ENCODE measurements at regions not wholly inside any gene's neighbourhood (a gene's known extent, or its start where the extent isn't known, plus 50 kb on each side); places are given as distances from the start of the nearest gene placed in this dataset.

DNA sequence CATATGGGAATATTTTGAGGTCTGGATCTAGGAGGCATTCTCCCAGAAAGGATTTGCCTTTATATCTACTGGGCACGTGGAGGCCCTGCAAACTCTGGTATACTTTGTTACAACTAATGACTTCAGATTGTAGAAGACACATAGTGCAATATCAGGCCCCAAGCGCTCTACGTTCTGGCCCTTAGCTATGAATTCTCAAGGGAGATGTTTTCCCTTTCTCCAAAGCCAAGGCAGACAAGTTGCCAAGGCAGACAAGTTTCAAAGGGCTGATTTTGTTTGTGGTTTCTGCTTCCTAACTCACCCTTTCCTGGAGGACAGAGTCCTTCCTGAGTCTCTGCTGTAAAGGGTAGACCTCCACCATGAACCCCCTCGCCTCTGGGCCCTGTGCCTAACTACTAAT, 99.4 kb upstream of the CTTNBP2 start:
- DNase-seq (ENCODE audit: low read depth in 1 of 2, low spot score in 1 of 2) = no peak

DNA sequence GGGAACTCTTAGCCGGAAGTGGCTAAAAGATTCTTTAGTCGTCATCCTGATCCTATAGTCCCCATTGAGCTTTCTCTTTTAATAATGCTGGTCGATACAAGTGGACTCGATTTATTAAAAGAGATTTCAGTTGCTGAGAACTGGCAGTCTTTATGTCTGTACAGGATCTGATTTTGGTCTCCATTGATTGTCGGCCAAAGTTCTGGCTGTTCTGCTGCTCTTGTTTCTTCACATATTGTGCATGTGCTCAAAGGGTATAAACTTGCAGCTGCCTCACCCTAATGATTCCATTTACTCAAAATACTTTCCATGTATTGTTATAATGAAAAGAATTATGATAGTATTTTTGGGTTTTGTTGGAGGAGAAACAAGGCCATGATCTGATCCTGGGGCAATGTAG, 100.7 kb upstream of the CTTNBP2 start:
- DNase-seq (ENCODE audit: low read depth in 1 of 2, low spot score in 1 of 2) = no peak

DNA sequence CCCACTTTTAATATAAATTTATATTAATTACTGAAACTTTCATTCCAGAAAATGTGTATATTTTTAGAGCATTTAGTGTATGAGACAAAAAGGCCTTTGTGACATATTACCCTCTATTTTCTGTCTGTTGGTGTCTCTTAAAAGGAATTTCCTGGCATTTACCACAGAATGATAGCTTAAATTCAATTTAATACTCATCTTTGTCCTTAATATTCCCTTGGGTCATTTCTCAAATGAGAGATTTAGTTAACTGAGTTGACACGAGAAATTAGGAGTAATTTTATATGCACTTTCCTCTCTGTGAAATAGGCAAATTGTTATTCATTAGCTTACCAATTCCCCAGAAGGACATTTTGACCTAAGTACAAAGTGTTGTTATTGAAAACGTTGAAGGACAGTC, 101.7 kb upstream of the CTTNBP2 start:
- no peak for DNase-seq (ENCODE audit: low read depth in 1 of 2, low spot score in 1 of 2)

DNA sequence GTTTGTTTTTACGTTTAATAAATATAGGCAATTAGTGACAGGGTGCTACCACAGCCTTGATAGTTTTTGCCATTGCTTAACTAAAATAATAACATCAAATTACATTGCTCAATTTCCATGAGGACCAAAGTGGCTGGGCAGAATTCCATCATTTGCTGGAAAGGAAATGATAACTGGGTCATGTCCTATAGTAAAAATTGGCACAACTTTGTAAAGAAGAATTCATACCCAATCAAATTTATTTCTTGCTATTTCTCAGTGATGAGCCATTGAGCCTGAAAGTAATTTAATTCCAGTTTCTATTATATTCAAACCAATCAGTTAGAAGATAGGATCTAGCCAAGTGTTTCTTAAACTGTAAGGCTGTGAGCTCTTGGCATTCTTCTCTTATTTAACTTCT, 102.2 kb upstream of the CTTNBP2 start:
- no peak for DNase-seq (ENCODE audit: low read depth in 1 of 2, low spot score in 1 of 2)

DNA sequence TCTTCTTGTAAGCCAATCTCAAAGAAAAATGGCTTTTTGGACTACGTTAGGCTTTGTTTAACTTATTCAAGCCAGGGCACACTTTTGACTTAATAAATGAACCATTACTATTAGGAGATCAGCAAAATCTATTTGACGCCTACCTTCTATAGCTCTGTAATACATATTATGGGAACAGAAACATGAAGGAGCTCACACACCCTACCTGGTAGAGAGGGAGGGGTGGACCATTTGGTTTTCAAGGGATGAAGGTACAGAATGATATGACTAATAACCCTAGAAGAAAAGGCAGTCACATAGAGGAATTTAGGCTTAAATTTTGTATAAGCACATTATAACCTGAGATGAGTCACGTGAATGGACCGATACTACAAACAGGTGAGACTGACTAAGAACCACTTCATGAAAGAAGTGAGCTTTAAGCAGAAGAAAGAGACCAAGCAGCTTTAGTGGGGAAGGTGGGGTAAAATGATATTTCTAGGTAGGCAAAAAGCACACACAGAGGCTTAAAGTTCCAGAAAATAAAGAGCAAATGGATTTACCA, 106.8 kb upstream of the CTTNBP2 start:
- no peak for DNase-seq (ENCODE audit: low read depth in 1 of 2, low spot score in 1 of 2)

DNA sequence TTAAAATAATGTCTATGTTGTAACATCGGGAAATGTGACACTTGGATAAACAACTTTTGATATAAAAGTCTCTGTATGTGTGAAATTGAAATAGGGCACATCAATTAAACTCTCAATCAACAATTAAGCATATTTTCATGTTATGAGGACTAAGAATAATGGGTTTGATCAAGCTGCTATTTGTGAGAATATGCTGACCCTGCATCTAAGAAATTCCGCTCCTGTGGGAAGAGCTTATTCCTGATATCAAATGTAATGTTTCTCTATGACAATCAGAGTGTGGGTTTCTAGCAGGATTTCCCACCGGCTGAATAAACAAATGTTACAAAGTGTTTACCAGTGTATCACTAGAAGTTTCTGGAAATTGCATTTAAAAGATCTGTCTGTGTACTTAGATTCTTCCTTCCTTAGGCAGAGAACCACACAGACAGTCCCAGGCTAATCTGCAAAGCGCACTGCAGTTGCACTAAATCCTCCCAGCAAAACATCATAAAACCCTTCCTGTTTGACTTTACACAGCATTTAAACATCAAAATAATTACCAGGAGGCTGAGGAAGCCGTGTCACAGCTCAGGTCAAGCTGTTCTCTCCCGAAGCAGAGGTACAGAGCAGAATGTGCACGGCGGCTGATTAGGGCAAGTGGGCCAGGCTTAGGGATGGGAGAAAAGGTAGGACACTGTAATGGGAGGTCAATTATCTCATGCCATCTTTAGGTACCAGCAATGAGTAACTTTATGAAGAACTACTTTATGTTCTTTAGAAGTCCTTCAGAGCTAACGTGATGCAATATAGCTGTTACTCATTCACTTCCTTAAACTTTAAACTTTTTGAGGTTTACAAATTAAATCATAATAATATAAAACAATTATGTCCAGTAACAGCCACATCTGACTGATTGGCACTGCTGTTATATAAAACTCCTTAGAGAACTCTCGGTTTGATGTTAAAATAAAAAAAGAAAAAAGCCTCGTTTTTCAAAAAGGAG, 109.1 kb upstream of the CTTNBP2 start:
- no peak for DNase-seq (ENCODE audit: low read depth in 1 of 2, low spot score in 1 of 2)

DNA sequence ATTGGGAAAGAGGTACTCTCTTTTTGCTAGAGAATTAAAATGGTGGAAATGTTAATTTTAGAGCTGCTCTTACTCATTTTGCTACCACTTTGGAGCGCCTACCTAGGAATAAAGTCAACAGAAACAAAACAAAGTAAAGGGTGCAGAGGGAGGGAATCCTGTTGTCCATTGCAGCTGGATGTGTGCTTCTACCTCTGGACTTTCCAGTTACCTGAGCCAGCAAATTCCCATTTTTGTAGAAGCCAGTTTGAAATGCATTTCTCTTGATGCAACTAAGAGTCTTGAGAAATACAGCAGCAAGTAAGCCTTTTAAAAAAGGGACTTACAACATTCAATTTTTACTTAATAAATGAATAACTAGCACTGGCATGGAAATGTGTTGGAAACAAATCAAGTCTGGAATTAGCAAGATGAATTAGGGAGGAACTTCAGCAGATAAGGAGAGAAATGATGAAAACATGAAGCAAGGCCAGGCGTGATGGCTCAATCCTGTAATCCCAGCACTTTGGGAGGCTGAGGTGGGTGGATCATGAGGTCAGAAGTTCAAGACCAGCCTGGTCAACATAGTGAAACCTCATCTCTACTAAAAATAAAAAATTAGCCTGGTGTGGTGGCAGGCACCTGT, 113.5 kb upstream of the CTTNBP2 start:
- no peak for DNase-seq (ENCODE audit: low read depth in 1 of 2, low spot score in 1 of 2)

DNA sequence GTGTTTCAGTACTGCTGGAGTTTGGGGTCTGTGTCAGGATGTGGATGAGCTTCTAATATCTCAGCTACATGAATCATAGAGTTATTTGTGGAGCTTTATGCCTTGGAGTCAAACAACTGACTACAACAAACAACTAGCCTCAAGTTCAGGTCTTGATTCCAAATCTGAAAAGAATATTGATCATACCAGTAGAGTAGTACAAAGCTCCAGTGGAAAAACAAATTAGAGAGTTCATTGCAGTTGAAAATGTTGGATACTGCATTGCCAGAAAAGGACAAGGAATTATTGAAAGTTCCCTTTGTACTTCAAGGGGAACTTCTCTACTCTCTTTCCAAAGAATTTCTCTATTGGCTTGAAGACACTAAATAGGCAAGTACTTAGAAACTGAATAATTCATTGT, 117.6 kb upstream of the CTTNBP2 start:
- DNase-seq (ENCODE audit: low read depth in 1 of 2, low spot score in 1 of 2) = no peak

DNA sequence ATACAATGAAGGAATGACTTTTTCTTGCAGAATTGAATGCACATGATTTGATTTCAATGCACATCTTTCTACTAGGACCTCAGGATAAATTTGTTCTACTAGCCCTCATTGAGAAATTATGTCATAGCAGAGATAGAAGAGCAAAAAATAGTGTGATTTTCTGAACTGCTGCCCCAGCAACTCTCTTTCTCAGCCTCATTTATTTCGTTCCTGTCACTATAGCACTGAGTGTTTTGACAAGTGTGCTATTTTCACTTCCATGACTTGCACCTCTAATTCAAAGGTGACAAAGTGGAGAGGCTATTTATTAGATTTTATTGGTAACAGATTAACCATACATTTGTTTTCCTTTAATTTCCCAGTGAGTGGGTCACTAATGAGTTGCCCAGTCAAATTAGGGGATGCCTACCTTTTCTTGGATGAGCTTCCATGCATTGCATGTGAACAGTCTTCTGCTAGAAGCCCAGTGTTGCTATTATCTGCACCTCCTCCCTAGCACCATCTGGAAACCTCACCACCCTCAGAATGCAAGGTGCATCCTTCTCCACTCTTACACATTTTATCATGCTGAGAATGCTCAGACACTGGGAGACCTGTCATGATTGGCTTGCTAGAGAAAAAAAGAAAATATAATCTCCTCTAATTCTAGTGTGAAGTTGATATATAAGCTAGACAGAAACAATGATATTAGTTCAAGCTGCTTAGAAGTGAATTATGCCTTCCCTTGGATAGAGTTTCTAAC, 119.6 kb upstream of the CTTNBP2 start:
- DNase-seq (ENCODE audit: low read depth in 1 of 2, low spot score in 1 of 2) = no peak

DNA sequence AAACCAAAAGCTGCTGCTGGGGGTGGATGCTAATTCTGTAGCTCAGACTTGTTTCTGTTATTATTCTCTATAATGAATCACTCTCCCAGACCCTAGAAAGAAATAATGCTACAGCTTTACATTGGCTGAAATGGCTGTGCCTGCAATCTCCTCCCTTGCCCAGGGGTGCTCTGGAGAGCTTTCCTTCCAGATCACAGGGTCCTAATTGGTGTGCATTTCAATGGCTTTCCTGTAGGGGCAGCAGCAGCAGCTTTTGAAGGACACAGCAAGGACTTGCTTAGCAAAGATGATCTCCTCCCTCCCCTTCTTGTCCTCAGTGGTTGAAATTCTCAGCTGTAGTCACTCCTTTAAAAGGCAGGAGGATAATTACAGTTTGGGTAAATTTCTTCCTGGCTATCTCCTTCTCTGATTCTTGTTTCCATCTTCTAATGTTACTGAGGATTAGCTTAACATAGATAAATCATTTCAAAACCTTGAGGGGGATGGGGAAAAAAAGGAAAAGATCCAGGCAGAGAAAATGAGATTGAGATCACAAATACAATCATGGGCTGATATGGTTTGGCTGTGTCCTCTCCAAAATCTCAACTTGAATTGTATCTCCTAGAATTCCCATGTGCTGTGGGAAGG, 120.2 kb upstream of the CTTNBP2 start:
- DNase-seq (ENCODE audit: low read depth in 1 of 2, low spot score in 1 of 2) = no peak

DNA sequence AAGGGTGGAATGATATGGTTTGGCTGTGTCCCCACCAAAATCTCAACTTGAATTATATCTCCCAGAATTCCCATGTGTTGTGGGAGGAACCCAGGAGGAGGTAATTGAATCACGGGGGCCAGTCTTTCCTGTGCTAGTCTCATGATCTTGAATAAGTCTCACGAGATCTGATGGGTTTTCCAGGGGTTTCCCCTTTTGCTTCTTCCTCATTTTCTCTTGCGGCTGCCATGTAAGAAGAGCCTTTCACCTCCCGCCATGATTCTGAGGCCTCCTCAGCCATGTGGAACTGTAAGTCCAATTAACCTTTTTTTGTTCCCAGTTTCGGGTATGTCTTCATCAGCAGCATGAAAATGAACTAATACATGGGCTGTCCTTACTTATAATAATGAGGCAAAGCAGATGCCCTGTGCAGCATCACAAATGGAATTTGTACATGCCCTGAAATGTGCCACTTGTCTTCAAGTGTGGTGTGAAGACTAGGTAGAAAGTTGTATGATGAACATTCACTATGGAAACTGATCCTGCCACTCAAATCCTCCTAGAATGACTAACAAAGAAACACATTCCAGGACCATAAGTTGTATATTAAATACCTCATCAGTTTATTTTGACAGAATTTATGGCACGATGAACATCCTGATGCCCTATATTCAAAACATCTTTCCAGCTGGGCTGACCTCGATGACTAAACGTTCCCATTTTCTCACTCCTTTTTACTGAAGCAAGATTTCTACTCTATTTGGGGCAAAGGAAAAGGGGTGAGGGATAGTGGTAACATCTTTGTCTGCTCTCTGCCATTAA, 122.8 kb upstream of the CTTNBP2 start:
- no peak for DNase-seq (ENCODE audit: low read depth in 1 of 2, low spot score in 1 of 2)

DNA sequence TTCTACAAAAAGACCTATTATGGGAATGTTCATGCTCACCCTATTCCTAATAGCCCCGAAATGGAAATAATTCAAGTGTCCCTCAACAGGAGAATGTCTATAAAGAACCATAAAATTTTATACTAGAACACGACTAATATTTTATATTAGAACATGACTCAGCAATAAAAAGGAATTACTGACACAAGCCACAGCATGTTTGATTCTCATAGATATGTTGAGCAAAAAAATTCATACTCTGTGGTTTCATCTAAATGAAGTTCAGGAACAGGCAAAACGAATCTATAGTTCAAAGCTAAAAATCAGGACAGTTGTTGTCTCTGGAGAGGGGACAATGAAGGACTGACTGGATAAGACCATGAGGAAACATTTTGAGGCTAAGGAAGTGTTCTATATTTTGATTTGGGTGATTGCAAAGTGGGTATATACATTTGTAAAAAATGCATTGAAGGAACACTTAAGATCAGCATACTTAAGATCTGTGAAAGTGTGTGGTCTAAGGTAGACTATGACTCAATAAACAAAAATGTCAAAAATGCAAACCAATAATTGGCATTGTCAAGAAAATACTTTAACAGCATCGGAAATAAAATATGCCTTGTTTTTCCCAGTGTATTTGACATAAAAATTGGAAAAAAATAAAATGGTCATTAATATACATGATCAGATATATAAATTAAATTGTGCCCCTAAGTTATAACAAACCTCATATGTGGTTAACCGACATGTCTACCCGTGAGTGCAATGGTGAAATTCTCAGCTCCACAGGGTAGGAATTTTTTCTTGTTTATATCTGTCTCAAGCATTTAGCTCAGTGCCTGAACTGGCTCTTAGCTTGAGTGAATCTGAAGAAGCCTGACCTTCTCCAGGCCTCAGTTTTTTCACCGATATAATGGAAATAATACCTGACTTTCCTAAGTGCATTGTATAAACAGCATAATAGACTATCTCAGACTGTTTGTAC, 124.9 kb upstream of the CTTNBP2 start:
- no peak for DNase-seq (ENCODE audit: low read depth in 1 of 2, low spot score in 1 of 2)

DNA sequence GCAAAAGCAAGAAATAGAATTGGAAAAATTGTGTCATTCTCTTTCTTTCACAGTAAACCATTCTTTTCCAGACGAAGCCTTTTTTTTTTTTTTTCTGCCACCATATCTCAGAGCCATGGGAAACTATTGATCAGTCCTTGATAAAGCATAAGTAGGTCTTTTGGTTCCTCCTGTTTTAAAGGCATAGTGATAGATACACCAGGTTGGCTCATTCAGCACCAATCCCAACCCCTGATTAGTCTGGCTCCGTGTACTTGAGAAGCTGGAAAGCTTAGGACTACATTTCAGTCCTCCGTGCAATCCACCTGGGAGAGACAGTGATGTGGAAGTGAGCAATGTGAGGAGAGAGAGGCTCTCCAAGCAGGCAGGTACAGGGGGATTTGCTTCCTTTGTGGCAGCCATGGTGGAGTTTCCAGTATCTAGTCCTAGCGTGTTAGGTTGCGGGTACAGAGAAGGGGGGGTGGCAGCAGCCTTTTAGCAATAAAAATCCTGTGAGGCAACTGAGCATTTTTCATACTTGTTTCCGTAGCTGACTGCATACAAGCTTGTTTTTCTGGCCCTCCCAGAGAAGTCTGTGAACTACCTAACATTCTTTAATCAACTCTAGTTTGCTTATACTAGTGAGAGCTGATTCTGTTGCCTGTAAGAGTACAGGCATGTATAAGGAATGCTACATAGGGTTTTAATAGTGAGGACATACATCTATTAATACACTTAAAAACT, 127.4 kb upstream of the CTTNBP2 start:
- DNase-seq (ENCODE audit: low read depth in 1 of 2, low spot score in 1 of 2) = no peak

DNA sequence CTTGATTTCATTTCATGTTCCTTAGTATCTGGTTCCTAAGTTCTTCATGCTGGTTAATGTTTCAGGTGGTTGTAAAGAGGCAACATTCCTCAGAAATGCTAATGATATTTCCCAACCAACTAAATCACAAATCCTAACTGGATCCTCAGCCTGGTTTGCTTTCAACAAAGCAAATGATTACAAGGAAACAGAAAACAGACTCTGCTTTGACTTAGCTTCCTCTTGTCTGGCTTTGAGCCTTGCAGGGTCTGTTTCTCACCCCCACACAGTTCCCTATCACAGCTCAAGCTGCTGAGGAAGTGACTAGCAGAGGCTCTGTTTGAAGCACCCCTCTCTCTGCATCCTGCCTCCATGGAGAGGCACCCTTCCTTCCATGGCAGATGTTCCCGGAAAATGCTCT, 130.2 kb upstream of the CTTNBP2 start:
- DNase-seq (ENCODE audit: low read depth in 1 of 2, low spot score in 1 of 2) = no peak

DNA sequence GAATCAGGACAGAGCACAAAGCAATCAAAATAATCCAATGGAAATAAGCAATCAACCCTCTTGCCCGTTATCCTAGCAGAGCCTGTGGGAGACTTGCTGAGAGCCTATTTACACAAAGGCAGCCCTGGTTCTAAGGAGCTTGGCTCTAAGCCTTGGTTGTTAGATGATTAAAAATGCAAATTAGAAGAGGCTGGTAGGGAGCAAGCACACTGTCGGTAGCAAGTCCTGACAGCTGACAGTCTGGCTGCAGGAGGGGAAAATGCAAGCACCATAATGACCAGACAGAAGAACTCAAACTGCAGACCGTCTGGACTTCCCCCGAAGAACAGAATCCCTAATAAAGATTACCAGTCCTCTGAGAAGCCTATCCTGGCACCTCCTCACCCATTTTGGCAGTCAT, 131.8 kb upstream of the CTTNBP2 start:
- DNase-seq (ENCODE audit: low read depth in 1 of 2, low spot score in 1 of 2) = no peak

DNA sequence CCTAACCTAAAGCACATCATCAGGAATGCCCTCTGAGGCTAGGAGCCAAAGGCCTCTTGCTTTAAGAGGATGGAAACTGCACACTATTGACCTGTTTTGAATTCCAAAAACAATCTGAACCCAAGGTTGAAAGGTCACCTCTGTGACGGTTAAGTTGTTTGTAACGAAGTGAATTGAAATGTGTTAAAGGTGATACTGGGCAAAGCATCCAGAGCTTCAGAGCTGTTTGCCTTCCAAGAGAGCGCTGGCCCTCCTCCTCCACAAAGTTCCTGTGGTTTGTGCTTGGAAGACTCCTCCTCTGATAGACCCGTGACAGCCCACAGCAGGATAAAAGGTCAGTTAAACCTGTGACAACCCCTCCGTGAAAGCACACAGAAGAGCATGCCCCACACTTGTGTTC, 133.7 kb upstream of the CTTNBP2 start:
- no peak for DNase-seq (ENCODE audit: low read depth in 1 of 2, low spot score in 1 of 2)

DNA sequence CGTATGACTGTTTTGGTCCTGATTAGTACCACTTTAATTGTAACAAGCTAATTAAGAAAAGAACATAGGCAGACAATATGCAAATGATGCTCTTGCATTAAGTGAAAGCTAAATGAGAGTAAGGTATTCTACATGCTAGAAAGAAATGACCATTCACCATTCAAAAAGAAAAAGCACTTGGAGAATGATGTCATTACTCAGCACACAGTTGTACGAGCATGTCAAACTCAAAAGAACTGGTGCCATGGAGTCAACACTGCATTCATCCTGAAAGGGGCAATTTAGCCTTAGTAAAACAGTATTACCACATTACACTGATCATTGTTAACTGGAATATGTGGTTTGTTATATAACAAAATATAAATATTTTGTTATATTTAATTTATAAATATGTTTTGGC, 136.2 kb upstream of the CTTNBP2 start:
- DNase-seq (ENCODE audit: low read depth in 1 of 2, low spot score in 1 of 2) = no peak

DNA sequence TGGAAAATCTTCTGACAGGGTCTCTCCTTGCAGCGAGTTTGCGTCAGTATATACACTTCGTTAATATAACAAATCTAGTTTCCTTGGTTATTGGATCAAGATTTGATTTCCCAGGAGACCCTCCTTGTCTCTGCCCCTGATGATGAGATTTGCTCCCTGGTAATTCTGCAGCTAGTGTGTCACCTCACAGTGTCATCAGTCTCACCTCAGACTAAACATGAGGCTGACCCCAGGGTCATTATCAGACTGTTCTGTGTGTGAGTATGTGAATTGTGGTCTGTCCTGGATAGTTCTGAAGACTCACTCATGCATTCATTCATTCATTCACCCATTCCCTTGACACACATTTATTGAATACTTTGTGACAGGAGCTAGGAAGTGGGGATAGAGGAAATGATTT, 138.4 kb upstream of the CTTNBP2 start:
- no peak for DNase-seq (ENCODE audit: low read depth in 1 of 2, low spot score in 1 of 2)

Measured in stimulated activated CD4-positive, alpha-beta T cell treated with anti-CD3 and anti-CD28 coated beads, Interleukin-15, amount 100 ng/mL, for 1 hour (primary cell).